HEK293T (cell line): ENCODE measurements at regions not wholly inside any gene's neighbourhood (a gene's known extent, or its start where the extent isn't known, plus 50 kb on each side); places are given as distances from the start of the nearest gene placed in this dataset.

Experiments used
- CTCF ChIA-PET: fragments of 350-600 bp; formaldehyde crosslinking; extraction: SDS; loops from one replicate; lab custom pipeline; 2021; ENCODE audit warnings: antibody characterized with exemption, inconsistent platforms; lab: Yijun Ruan, JAX
- POLR2A ChIA-PET: fragments of 350-600 bp; formaldehyde crosslinking; extraction: SDS; loops from one replicate; lab custom pipeline; 2020; ENCODE audit warnings: antibody characterized with exemption, inconsistent platforms; lab: Yijun Ruan, JAX
- DNase-seq: peaks from one replicate; pipeline ENCODE4 v3.0.0; 2012; ENCODE audit warnings: mixed read lengths; ENCODE audit errors: extremely low spot score
- ARNT ChIP-seq: fragments of 450-650 bp; IDR thresholded peaks from 2 replicates; pipeline ENCODE4 v1.6.1; 2017; ENCODE audit warnings: mild to moderate bottlenecking
- BHLHE40 ChIP-seq: fragments of 450-650 bp; IDR thresholded peaks from 2 replicates; pipeline ENCODE4 v1.6.1; 2016; ENCODE audit warnings: mild to moderate bottlenecking, moderate library complexity, borderline replicate concordance
- CTBP1 ChIP-seq: fragments of 450-650 bp; IDR thresholded peaks from 2 replicates; pipeline ENCODE4 v1.6.1; 2016; ENCODE audit warnings: borderline replicate concordance
- ELF4 ChIP-seq: fragments of 450-650 bp; IDR thresholded peaks from 2 replicates; pipeline ENCODE4 v1.6.1; 2017; ENCODE audit warnings: antibody characterized with exemption
- FOXA1 ChIP-seq: fragments of 450-650 bp; IDR thresholded peaks from 2 replicates; pipeline ENCODE4 v1.6.1; 2016; ENCODE audit warnings: mild to moderate bottlenecking
- FOXK2 ChIP-seq: fragments of 450-650 bp; IDR thresholded peaks from 2 replicates; pipeline ENCODE4 v1.6.1; 2016; ENCODE audit warnings: mild to moderate bottlenecking
- FOXM1 ChIP-seq: fragments of 450-650 bp; IDR thresholded peaks from 2 replicates; pipeline ENCODE4 v1.6.1; 2017; ENCODE audit warnings: mild to moderate bottlenecking, borderline replicate concordance
- HDGF ChIP-seq: fragments of 450-650 bp; IDR thresholded peaks from 2 replicates; pipeline ENCODE4 v1.6.1; 2017; ENCODE audit warnings: antibody characterized with exemption, borderline replicate concordance
- L3MBTL2 ChIP-seq: fragments of 450-650 bp; conservative IDR thresholded peaks from 2 replicates; pipeline ENCODE4 v1.6.1; 2016; ENCODE audit warnings: mild to moderate bottlenecking
- LEF1 ChIP-seq: fragments of 450-650 bp; IDR thresholded peaks from 2 replicates; pipeline ENCODE4 v1.6.1; 2017; ENCODE audit warnings: mild to moderate bottlenecking, borderline replicate concordance
- NFRKB ChIP-seq: fragments of 450-650 bp; IDR thresholded peaks from 2 replicates; pipeline ENCODE4 v1.6.1; 2016; ENCODE audit warnings: mild to moderate bottlenecking, moderate library complexity
- PKNOX1 ChIP-seq: fragments of 450-650 bp; IDR thresholded peaks from 2 replicates; pipeline ENCODE4 v1.6.1; 2016
- SP1 ChIP-seq: fragments of 450-650 bp; IDR thresholded peaks from 2 replicates; pipeline ENCODE4 v1.6.1; 2017
- SUZ12 ChIP-seq: fragments of 450-650 bp; IDR thresholded peaks from 2 replicates; pipeline ENCODE4 v1.6.1; 2016; ENCODE audit warnings: mild to moderate bottlenecking
- TARDBP ChIP-seq: fragments of 450-650 bp; IDR thresholded peaks from 2 replicates; pipeline ENCODE4 v1.6.1; 2016
- ZNF384 ChIP-seq: fragments of 450-650 bp; IDR thresholded peaks from 2 replicates; pipeline ENCODE4 v1.6.1; 2016

- DNase-seq: no peak
- POLR2A ChIA-PET: no interaction called here
These were observed 160.3 kb upstream of the TCF4 start for GRCh38 chr18:55748227-55748738.

GRCh38 chr18:55744206-55744605 is 156.2 kb upstream of the TCF4 start:
- POLR2A ChIA-PET: no interaction called here
- CTCF ChIA-PET: no interaction called here

More at GRCh38 chr18:55748227-55748738, 160.3 kb upstream of the TCF4 start:
- CTCF ChIA-PET: no interaction called here
- TF ChIP-seq NFRKB (no peak), FOXM1 (no peak), ZNF384 (no peak), FOXA1 (no peak)

GRCh38 chr18:55743736-55744135 is 155.7 kb upstream of the TCF4 start:
- TF ChIP-seq NFRKB: no peak
- CTCF ChIA-PET: no interaction called here
- no peak for DNase-seq
- POLR2A ChIA-PET: no interaction called here

More at GRCh38 chr18:55744206-55744605, 156.2 kb upstream of the TCF4 start:
- DNase-seq: no peak
- TF ChIP-seq BHLHE40 (no peak), CTBP1 (no peak), SUZ12 (no peak), NFRKB (no peak), ARNT (no peak), ELF4 (no peak), SP1 (no peak), FOXM1 (no peak), LEF1 (no peak), FOXA1 (no peak), PKNOX1 (no peak), TARDBP (no peak)

GRCh38 chr18:55743133-55743532 is 155.1 kb upstream of the TCF4 start:
- TF ChIP-seq SP1 (no peak), HDGF (no peak), FOXA1 (no peak), PKNOX1 (no peak), BHLHE40 (no peak), ARNT (no peak), L3MBTL2 (no peak), CTBP1 (no peak), NFRKB (no peak), LEF1 (no peak), FOXK2 (no peak), ZNF384 (no peak)
- POLR2A ChIA-PET: no interaction called here
- DNase-seq: no peak
- CTCF ChIA-PET: no interaction called here

GRCh38 chr18:55739488-55739887 is 151.5 kb upstream of the TCF4 start:
- CTCF ChIA-PET: no interaction called here
- TF ChIP-seq BHLHE40 (no peak), CTBP1 (no peak), TARDBP (no peak), FOXA1 (no peak), FOXM1 (no peak), ELF4 (no peak), FOXK2 (no peak)
- POLR2A ChIA-PET: no interaction called here
- DNase-seq: no peak

GRCh38 chr18:55738483-55739114 is 150.6 kb upstream of the TCF4 start:
- TF ChIP-seq FOXA1 (no peak), FOXM1 (no peak), TARDBP (no peak), ELF4 (no peak)
- CTCF ChIA-PET: no interaction called here
- POLR2A ChIA-PET: no interaction called here
- DNase-seq: no peak

GRCh38 chr18:55737781-55738468 is 149.9 kb upstream of the TCF4 start:
- DNase-seq: no peak
- CTCF ChIA-PET: no interaction called here
- no peak for TF ChIP-seq ARNT
- TF ChIP-seq NFRKB: no peak
- no peak for TF ChIP-seq CTBP1
- TF ChIP-seq PKNOX1: no peak
- TF ChIP-seq BHLHE40: no peak
- no peak for TF ChIP-seq TARDBP
- no peak for TF ChIP-seq FOXA1
- no peak for TF ChIP-seq L3MBTL2
- POLR2A ChIA-PET: no interaction called here
